Neural cell (in vitro differentiated cells): ENCODE measurements at regions not wholly inside any gene's neighbourhood (a gene's known extent, or its start where the extent isn't known, plus 50 kb on each side); places are given as distances from the start of the nearest gene placed in this dataset.

Source experiments
- H2AFZ ChIP-seq: fragments of 200-600, 300-800 bp; sonication (generic), shearing (Covaris generic); 2 replicates; pipeline ENCODE4 v1.6.0; 2014; ENCODE audit warnings: low read depth, mild to moderate bottlenecking, antibody characterized with exemption, low read length, moderate library complexity
- H3F3A ChIP-seq: fragments of 200-600 bp; shearing (Covaris generic); 2 replicates; pipeline ENCODE4 v1.6.1; 2016; ENCODE audit warnings: mild to moderate bottlenecking, moderate library complexity, mixed read lengths, antibody characterized with exemption, low read length; ENCODE audit not compliant: insufficient read depth, poor library complexity, severe bottlenecking
- H3K27ac ChIP-seq: fragments of 200-600, 300-800 bp; sonication (generic), shearing (Covaris generic); 2 replicates; pipeline ENCODE4 v1.5.1; 2014; ENCODE audit warnings: mild to moderate bottlenecking, low read length, moderate library complexity
- H3K27me3 ChIP-seq: fragments of 300-800, 200-600 bp; sonication (generic), shearing (Covaris generic); 2 replicates; pipeline ENCODE4 v1.6.0; 2014; ENCODE audit warnings: mild to moderate bottlenecking, low read depth, low read length, moderate library complexity; ENCODE audit not compliant: insufficient read depth
- H3K36me3 ChIP-seq: fragments of 300-800, 200-600 bp; sonication (generic), shearing (Covaris generic); 2 replicates; pipeline ENCODE4 v1.5.1; 2014; ENCODE audit warnings: mild to moderate bottlenecking, antibody characterized with exemption, low read length, moderate library complexity; ENCODE audit not compliant: insufficient read depth
- H3K4me2 ChIP-seq: fragments of 300-800, 200-600 bp; sonication (generic), shearing (Covaris generic); 2 replicates; pipeline ENCODE4 v1.6.0; 2014; ENCODE audit warnings: mild to moderate bottlenecking, low read length
- H3K4me3 ChIP-seq: fragments of 300-800, 200-600 bp; sonication (generic), shearing (Covaris generic); 2 replicates; pipeline ENCODE4 v1.5.1; 2014; ENCODE audit warnings: mild to moderate bottlenecking, low read length, moderate library complexity
- H3K79me2 ChIP-seq: fragments of 200-600 bp; shearing (Covaris generic); replicated peaks from 2 replicates; pipeline ENCODE4 v1.6.0; 2014; ENCODE audit warnings: mild to moderate bottlenecking, low read length, moderate library complexity; ENCODE audit not compliant: insufficient read depth
- H3K9ac ChIP-seq: fragments of 300-800, 200-600 bp; sonication (generic), shearing (Covaris generic); 2 replicates; pipeline ENCODE4 v1.6.1; 2016; ENCODE audit warnings: mild to moderate bottlenecking, low read length, mixed read lengths
- H3K9me2 ChIP-seq: fragments of 200-600 bp; shearing (Covaris generic); 2 replicates; pipeline ENCODE4 v1.6.1; 2016; ENCODE audit warnings: mild to moderate bottlenecking, low read length, mixed read lengths; ENCODE audit not compliant: insufficient read depth
- H3K9me3 ChIP-seq: fragments of 200-600, 300-800 bp; sonication (generic), shearing (Covaris generic); 2 replicates; pipeline ENCODE4 v1.6.1; 2016; ENCODE audit warnings: mild to moderate bottlenecking, mixed run types, low read length, moderate library complexity, mixed read lengths
- H4K20me1 ChIP-seq: fragments of 200-600 bp; shearing (Covaris generic); 2 replicates; pipeline ENCODE4 v1.6.1; 2016; ENCODE audit warnings: mild to moderate bottlenecking, mixed run types; ENCODE audit not compliant: insufficient read depth
- CTCF ChIP-seq: fragments of 450-650 bp; IDR thresholded peaks from 2 replicates; pipeline ENCODE4 v1.5.1; 2014; ENCODE audit warnings: antibody characterized with exemption, mild to moderate bottlenecking, moderate library complexity; ENCODE audit not compliant: poor library complexity, severe bottlenecking
- EP300 ChIP-seq: fragments of 450-650 bp; conservative IDR thresholded peaks from 2 replicates; pipeline ENCODE4 v1.6.1; 2014; ENCODE audit warnings: antibody characterized with exemption, mild to moderate bottlenecking, moderate library complexity; ENCODE audit not compliant: poor library complexity, severe bottlenecking
- EZH2 ChIP-seq: fragments of 200-600, 300-800 bp; shearing (Covaris generic), sonication (generic); IDR thresholded peaks from 2 replicates; pipeline ENCODE4 v1.6.1; 2014; ENCODE audit warnings: antibody characterized with exemption, low read length, borderline replicate concordance, mild to moderate bottlenecking; ENCODE audit not compliant: insufficient read depth, poor library complexity, severe bottlenecking
- MXI1 ChIP-seq: fragments of 450-650 bp; conservative IDR thresholded peaks from 2 replicates; pipeline ENCODE4 v1.6.1; 2014; ENCODE audit warnings: antibody characterized with exemption, mild to moderate bottlenecking; ENCODE audit not compliant: poor library complexity, severe bottlenecking
- POLR2AphosphoS5 ChIP-seq: IDR thresholded peaks from 2 replicates; pipeline ENCODE4 v1.6.1; 2012
- RAD21 ChIP-seq: fragments of 450-650 bp; conservative IDR thresholded peaks from 2 replicates; pipeline ENCODE4 v1.6.1; 2014; ENCODE audit warnings: antibody characterized with exemption, mild to moderate bottlenecking, moderate library complexity
- REST ChIP-seq: IDR thresholded peaks from 2 replicates; pipeline ENCODE4 v1.6.1; 2012; ENCODE audit warnings: borderline replicate concordance
- SMC3 ChIP-seq: fragments of 450-650 bp; conservative IDR thresholded peaks from 2 replicates; pipeline ENCODE4 v1.6.1; 2014; ENCODE audit warnings: antibody characterized with exemption, mild to moderate bottlenecking, moderate library complexity; ENCODE audit not compliant: poor library complexity
- TAF1 ChIP-seq: IDR thresholded peaks from 2 replicates; pipeline ENCODE4 v1.6.1; 2012; ENCODE audit warnings: low read depth

- Histone ChIP-seq H3K27ac (no peak overlapping the region), H3K9me3 (no peaks in the 10 kb centered on the region), H3K36me3 (no peaks in the 10 kb centered on the region), H4K20me1 (no peaks in the 10 kb centered on the region), H3K9me2 (no peaks in the 10 kb centered on the region), H2AFZ (no peak overlapping the region), H3K79me2 (no peaks in the 10 kb centered on the region), H3F3A (no peaks in the 10 kb centered on the region), H3K9ac (no peak overlapping the region), H3K4me2 (no peak overlapping the region), H3K4me3 (no peak overlapping the region), H3K27me3 (no peaks in the 10 kb centered on the region)
- no peak for TF ChIP-seq EP300
- no peak for TF ChIP-seq TAF1
- no peak for TF ChIP-seq POLR2AphosphoS5
- no peak for TF ChIP-seq EZH2
- TF ChIP-seq MXI1: no peak
- TF ChIP-seq CTCF: no peak
- no peak for TF ChIP-seq REST
- no peak for TF ChIP-seq SMC3
Observed at GRCh38 chr4:136763919-136764318, 768.4 kb downstream of the PCDH18 start.

- no peak overlapping the region for H2AFZ ChIP-seq
- H3K79me2 ChIP-seq: no peaks in the 10 kb centered on the region
- H3K36me3 ChIP-seq: no peaks in the 10 kb centered on the region
- no peaks in the 10 kb centered on the region for H3K27me3 ChIP-seq
- no peaks in the 10 kb centered on the region for H3K9me3 ChIP-seq
- H3K4me3 ChIP-seq: no peak overlapping the region
- peak overlapping the region; percentile 30 for H3K4me2 ChIP-seq
- no peaks in the 10 kb centered on the region for H3K9me2 ChIP-seq
- TF ChIP-seq SMC3 (no peak), CTCF (no peak), REST (peak; percentile 92), EZH2 (no peak), POLR2AphosphoS5 (peak; percentile 67), MXI1 (no peak), EP300 (peak; percentile 84), RAD21 (no peak)
- H3K27ac ChIP-seq: peak overlapping the region; percentile 68
- H3F3A ChIP-seq: no peaks in the 10 kb centered on the region
- H4K20me1 ChIP-seq: no peaks in the 10 kb centered on the region
- H3K9ac ChIP-seq: no peak overlapping the region
Observed at GRCh38 chr4:136755531-136755916, 776.8 kb downstream of the PCDH18 start.
